HS-5 (cell line): ENCODE measurements at regions not wholly inside any gene's neighbourhood (a gene's known extent, or its start where the extent isn't known, plus 50 kb on each side); places are given as distances from the start of the nearest gene placed in this dataset.
A peak's percentile ranks its signal among the peaks of the same experiment; 100 is the strongest.
"Not testable (repeated sequence)": the region's sequence is repeated elsewhere in the genome, so short reads cannot be mapped to it uniquely, and the experiment has no call there.

Experiments
- DNase-seq: peaks from one replicate; pipeline ENCODE4 v3.0.0-alpha.2; 2012; ENCODE audit warnings: low read depth

GRCh38 chrX:34576864-34577263 is 80.2 kb downstream of the TMEM47 start:
- DNase-seq = no peak

GRCh38 chrX:34565981-34566380 is 91.1 kb downstream of the TMEM47 start:
- no peak for DNase-seq

GRCh38 chrX:34563804-34564203 is 93.3 kb downstream of the TMEM47 start:
- DNase-seq = no peak

- no peak for DNase-seq
Observed at GRCh38 chrX:34563061-34563460, 94.0 kb downstream of the TMEM47 start.

GRCh38 chrX:34562006-34562405 is 95.1 kb downstream of the TMEM47 start:
- no peak for DNase-seq

GRCh38 chrX:34560180-34560579 is 96.9 kb downstream of the TMEM47 start:
- no peak for DNase-seq

GRCh38 chrX:34559325-34559724 is 97.8 kb downstream of the TMEM47 start:
- no peak for DNase-seq

- DNase-seq = no peak
Observed at GRCh38 chrX:34557733-34558132, 99.4 kb downstream of the TMEM47 start.

GRCh38 chrX:34555481-34555880 is 101.6 kb downstream of the TMEM47 start:
- DNase-seq = no peak

GRCh38 chrX:34546366-34546765 is 110.7 kb downstream of the TMEM47 start:
- no peak for DNase-seq

- peak; percentile 2 for DNase-seq
Observed at GRCh38 chrX:34528081-34528480, 129.0 kb downstream of the TMEM47 start.

GRCh38 chrX:34521563-34521962 is 135.5 kb downstream of the TMEM47 start:
- no peak for DNase-seq

GRCh38 chrX:34509394-34509793 is 147.7 kb downstream of the TMEM47 start:
- no peak for DNase-seq

GRCh38 chrX:34503119-34503518 is 154.0 kb downstream of the TMEM47 start:
- DNase-seq = no peak

- no peak for DNase-seq
Observed at GRCh38 chrX:34493086-34493485, 164.0 kb downstream of the TMEM47 start.

- DNase-seq = no peak
Observed at GRCh38 chrX:34491126-34491525, 166.0 kb downstream of the TMEM47 start.

- no peak for DNase-seq
Observed at GRCh38 chrX:34487364-34487763, 169.7 kb downstream of the TMEM47 start.

- no peak for DNase-seq
Observed at GRCh38 chrX:34483980-34484379, 173.1 kb downstream of the TMEM47 start.

- DNase-seq = no peak
Observed at GRCh38 chrX:34470507-34470906, 186.6 kb downstream of the TMEM47 start.

GRCh38 chrX:34467437-34467836 is 189.6 kb downstream of the TMEM47 start:
- DNase-seq = no peak

GRCh38 chrX:34463220-34463619 is 193.9 kb downstream of the TMEM47 start:
- DNase-seq = not testable (repeated sequence)

- DNase-seq = not testable (repeated sequence)
Observed at GRCh38 chrX:34457850-34458249, 199.2 kb downstream of the TMEM47 start.

- DNase-seq = no peak
Observed at GRCh38 chrX:34437586-34437985, 219.5 kb downstream of the TMEM47 start.

- DNase-seq = no peak
Observed at GRCh38 chrX:34426334-34426733, 230.8 kb downstream of the TMEM47 start.

GRCh38 chrX:34406580-34406979 is 250.5 kb downstream of the TMEM47 start:
- DNase-seq = no peak
